ENCODE measurements at regions not wholly inside any gene's neighbourhood (a gene's known extent, or its start where the extent isn't known, plus 50 kb on each side); places are given as distances from the start of the nearest gene placed in this dataset.
A peak's percentile ranks its signal among the peaks of the same experiment; 100 is the strongest.
"Not testable (repeated sequence)": the region's sequence is repeated elsewhere in the genome, so short reads cannot be mapped to it uniquely, and the experiment has no call there.

DNA sequence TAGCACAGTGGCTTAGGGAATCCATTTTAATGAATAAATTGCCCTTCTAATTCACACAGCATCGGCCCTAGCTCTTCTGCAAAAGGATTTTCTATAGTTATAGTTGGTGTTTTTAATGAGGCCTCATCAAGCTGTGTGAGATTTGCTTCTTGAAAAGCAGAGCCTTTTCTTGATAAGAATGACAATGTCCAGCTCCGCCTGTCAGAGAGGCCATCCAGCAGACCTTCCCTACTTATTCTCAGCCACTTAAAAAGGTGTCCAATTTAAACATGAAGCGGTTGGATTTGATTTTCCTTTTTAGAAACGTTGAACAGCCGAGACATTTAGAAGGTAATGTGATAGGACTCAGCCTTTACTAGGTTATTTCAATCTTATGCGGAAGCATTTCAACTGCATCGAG is 134.4 kb downstream of the ZNF608 start:
- CTCF ChIA-PET = no interaction called here
- Histone ChIP-seq H3K4me1 (ENCODE audit: control insufficient read depth, extremely low read depth, insufficient read depth, low read length) (peaks cover 5% of the 10 kb centered on the region), H3K9me3 (replicated peaks; ENCODE audit: control insufficient read depth, insufficient read depth, low read length) (no peaks in the 10 kb centered on the region), H3K27ac (ENCODE audit: insufficient read depth, low read depth, low read length) (no peak overlapping the region), H3K4me2 (ENCODE audit: insufficient read depth, low read length) (no peak overlapping the region), H3K36me3 (ENCODE audit: control insufficient read depth in 2 of 2, extremely low read depth in 1 of 2, insufficient read depth in 2 of 2, low read length in 2 of 2) (no peaks in the 10 kb centered on the region), H3K79me2 (ENCODE audit: control insufficient read depth, insufficient read depth, low read length) (no peaks in the 10 kb centered on the region), H3K9ac (replicated peaks; ENCODE audit: extremely low read depth, insufficient read depth, low read length) (no peak overlapping the region), H3K4me3 (replicated peaks in 1 of 3; ENCODE audit: insufficient read depth in 1 of 3, low read depth in 1 of 3, low read length in 3 of 3) (no peak overlapping the region), H4K20me1 (replicated peaks; ENCODE audit: control insufficient read depth, extremely low read depth, insufficient read depth, low read length) (no peaks in the 10 kb centered on the region), H3K27me3 (ENCODE audit: control insufficient read depth in 2 of 2, insufficient read depth in 2 of 2, low read length in 2 of 2) (no peaks in the 10 kb centered on the region), H2AFZ (ENCODE audit: low read depth, low read length) (peak overlapping the region; percentile 28), H3K9me1 (replicated peaks; ENCODE audit: control insufficient read depth, extremely low read depth, insufficient read depth, low read length) (no peaks in the 10 kb centered on the region)
- BruUV-seq (replicated peaks) = no TSS peak
- intact Hi-C loops (cut with micrococcal nuclease) (no loop called here), dilution Hi-C loops (cut with MboI; ENCODE audit: extremely low pct_ligation_motif_present, low sequenced_read_pairs) (no loop called here)
- TF ChIP-seq MYC (IDR thresholded peaks at IDR 0.05; ENCODE audit: low read depth, low read length) = no peak
- TF ChIP-seq, protein P1, sequence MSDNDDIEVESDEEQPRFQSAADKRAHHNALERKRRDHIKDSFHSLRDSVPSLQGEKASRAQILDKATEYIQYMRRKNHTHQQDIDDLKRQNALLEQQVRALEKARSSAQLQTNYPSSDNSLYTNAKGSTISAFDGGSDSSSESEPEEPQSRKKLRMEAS (IDR thresholded peaks at IDR 0.05; ENCODE audit: insufficient read depth, insufficient read length) = no peak
- TF ChIP-seq GATA2 (IDR thresholded peaks at IDR 0.05; ENCODE audit: insufficient read depth, insufficient read length, low read depth, low read length) = no peak
- TF ChIP-seq, protein P2, sequence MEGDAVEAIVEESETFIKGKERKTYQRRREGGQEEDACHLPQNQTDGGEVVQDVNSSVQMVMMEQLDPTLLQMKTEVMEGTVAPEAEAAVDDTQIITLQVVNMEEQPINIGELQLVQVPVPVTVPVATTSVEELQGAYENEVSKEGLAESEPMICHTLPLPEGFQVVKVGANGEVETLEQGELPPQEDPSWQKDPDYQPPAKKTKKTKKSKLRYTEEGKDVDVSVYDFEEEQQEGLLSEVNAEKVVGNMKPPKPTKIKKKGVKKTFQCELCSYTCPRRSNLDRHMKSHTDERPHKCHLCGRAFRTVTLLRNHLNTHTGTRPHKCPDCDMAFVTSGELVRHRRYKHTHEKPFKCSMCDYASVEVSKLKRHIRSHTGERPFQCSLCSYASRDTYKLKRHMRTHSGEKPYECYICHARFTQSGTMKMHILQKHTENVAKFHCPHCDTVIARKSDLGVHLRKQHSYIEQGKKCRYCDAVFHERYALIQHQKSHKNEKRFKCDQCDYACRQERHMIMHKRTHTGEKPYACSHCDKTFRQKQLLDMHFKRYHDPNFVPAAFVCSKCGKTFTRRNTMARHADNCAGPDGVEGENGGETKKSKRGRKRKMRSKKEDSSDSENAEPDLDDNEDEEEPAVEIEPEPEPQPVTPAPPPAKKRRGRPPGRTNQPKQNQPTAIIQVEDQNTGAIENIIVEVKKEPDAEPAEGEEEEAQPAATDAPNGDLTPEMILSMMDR (IDR thresholded peaks at IDR 0.05; ENCODE audit: extremely low read depth in 1 of 2, insufficient read depth in 1 of 2, low read depth in 1 of 2, low read length in 2 of 2) = no peak
- TF ChIP-seq FOS (IDR thresholded peaks at IDR 0.05; ENCODE audit: borderline replicate concordance, insufficient read depth, low read length) = no peak
- TF ChIP-seq JUN (IDR thresholded peaks at IDR 0.05; ENCODE audit: borderline replicate concordance, insufficient read depth, insufficient read length, low read depth) = no peak
- TF ChIP-seq POLR2A (IDR thresholded peaks at IDR 0.05; ENCODE audit: low read depth, low read length) = no peak
- TF ChIP-seq EZH2 (IDR thresholded peaks at IDR 0.05; ENCODE audit: borderline replicate concordance, low read depth, low read length, severe bottlenecking) = no peak
- TF ChIP-seq POLR2AphosphoS5 (IDR thresholded peaks at IDR 0.05; ENCODE audit: insufficient read depth, low read depth, low read length) = no peak
- FAIRE-seq (no peak), DNase-seq (ENCODE audit: low read depth, low spot score) (no peak)
- POLR2A ChIA-PET = no interaction called here

DNA sequence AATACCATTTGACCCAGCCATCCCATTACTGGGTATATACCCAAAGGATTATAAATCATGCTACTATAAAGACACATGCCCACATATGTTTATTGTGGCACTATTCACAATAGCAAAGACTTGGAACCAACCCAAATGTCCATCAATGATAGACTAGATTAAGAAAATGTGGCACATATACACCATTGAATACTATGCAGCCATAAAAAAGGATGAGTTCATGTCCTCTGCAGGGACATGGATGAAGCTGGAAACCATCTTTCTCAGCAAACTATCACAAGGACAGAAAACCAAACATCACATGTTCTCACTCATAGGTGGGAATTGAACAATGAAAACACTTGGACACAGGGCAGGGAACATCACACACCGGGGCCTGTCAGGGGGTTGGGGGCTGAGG is 135.2 kb downstream of the ZNF608 start:
- H3K9me1 ChIP-seq (replicated peaks; ENCODE audit: control insufficient read depth, extremely low read depth, insufficient read depth, low read length); H3K79me2 ChIP-seq (ENCODE audit: control insufficient read depth, insufficient read depth, low read length); H3K4me2 ChIP-seq (ENCODE audit: insufficient read depth, low read length); BruUV-seq (replicated peaks); dilution Hi-C loops (cut with MboI; ENCODE audit: extremely low pct_ligation_motif_present, low sequenced_read_pairs); H3K36me3 ChIP-seq (ENCODE audit: control insufficient read depth in 2 of 2, extremely low read depth in 1 of 2, insufficient read depth in 2 of 2, low read length in 2 of 2); DNase-seq (ENCODE audit: low read depth, low spot score); H3K27me3 ChIP-seq (ENCODE audit: control insufficient read depth in 2 of 2, insufficient read depth in 2 of 2, low read length in 2 of 2); H3K9ac ChIP-seq (replicated peaks; ENCODE audit: extremely low read depth, insufficient read depth, low read length); H3K4me3 ChIP-seq (replicated peaks in 1 of 3; ENCODE audit: insufficient read depth in 1 of 3, low read depth in 1 of 3, low read length in 3 of 3); POLR2A ChIA-PET; intact Hi-C loops (cut with micrococcal nuclease); CTCF ChIA-PET; H2AFZ ChIP-seq (ENCODE audit: low read depth, low read length); H3K27ac ChIP-seq (ENCODE audit: insufficient read depth, low read depth, low read length); H3K9me3 ChIP-seq (replicated peaks; ENCODE audit: control insufficient read depth, insufficient read depth, low read length); H4K20me1 ChIP-seq (replicated peaks; ENCODE audit: control insufficient read depth, extremely low read depth, insufficient read depth, low read length); FAIRE-seq: not testable (repeated sequence)
- H3K4me1 ChIP-seq (ENCODE audit: control insufficient read depth, extremely low read depth, insufficient read depth, low read length) = peaks cover 10% of the 10 kb centered on the region

DNA sequence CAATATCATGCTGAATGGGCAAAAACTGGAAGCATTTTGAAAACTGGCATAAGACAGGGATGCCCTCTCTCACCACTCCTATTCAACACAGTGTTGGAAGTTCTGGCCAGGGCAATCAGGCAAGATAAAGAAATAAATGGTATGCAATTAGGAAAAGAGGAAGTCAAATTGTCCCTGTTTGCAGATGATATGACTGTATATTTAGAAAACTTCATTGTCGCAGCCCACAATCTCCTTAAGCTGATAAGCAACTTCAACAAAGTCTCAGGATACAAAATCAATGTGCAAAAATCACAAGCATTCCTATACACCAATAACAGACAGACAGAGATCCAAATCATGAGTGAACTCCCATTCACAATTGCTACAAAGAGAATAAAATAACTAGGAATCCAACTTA is 136.8 kb downstream of the ZNF608 start:
- CTCF ChIA-PET; POLR2A ChIA-PET; H3K27me3 ChIP-seq (ENCODE audit: control insufficient read depth in 2 of 2, insufficient read depth in 2 of 2, low read length in 2 of 2); DNase-seq (ENCODE audit: low read depth, low spot score); H3K4me2 ChIP-seq (ENCODE audit: insufficient read depth, low read length); H3K4me3 ChIP-seq (replicated peaks in 1 of 3; ENCODE audit: insufficient read depth in 1 of 3, low read depth in 1 of 3, low read length in 3 of 3); FAIRE-seq; BruUV-seq (replicated peaks); dilution Hi-C loops (cut with MboI; ENCODE audit: extremely low pct_ligation_motif_present, low sequenced_read_pairs); H3K36me3 ChIP-seq (ENCODE audit: control insufficient read depth in 2 of 2, extremely low read depth in 1 of 2, insufficient read depth in 2 of 2, low read length in 2 of 2); H4K20me1 ChIP-seq (replicated peaks; ENCODE audit: control insufficient read depth, extremely low read depth, insufficient read depth, low read length); H3K9me3 ChIP-seq (replicated peaks; ENCODE audit: control insufficient read depth, insufficient read depth, low read length); H3K9ac ChIP-seq (replicated peaks; ENCODE audit: extremely low read depth, insufficient read depth, low read length); H3K79me2 ChIP-seq (ENCODE audit: control insufficient read depth, insufficient read depth, low read length); H3K9me1 ChIP-seq (replicated peaks; ENCODE audit: control insufficient read depth, extremely low read depth, insufficient read depth, low read length); H2AFZ ChIP-seq (ENCODE audit: low read depth, low read length); H3K27ac ChIP-seq (ENCODE audit: insufficient read depth, low read depth, low read length): not testable (repeated sequence)
- intact Hi-C loops (cut with micrococcal nuclease) = loop anchor here (10.0 kb wide), 1 partner anchor 485 kb away; no protein-coding TSS in a partner anchor
- H3K4me1 ChIP-seq (ENCODE audit: control insufficient read depth, extremely low read depth, insufficient read depth, low read length) = peaks cover 26% of the 10 kb centered on the region

Measured in endothelial cell of umbilical vein (primary cell).